ENCODE measurements at regions not wholly inside any gene's neighbourhood (a gene's known extent, or its start where the extent isn't known, plus 50 kb on each side); places are given as distances from the start of the nearest gene placed in this dataset.

- TF ChIP-seq CTCF (conservative IDR thresholded peaks at IDR 0.05; ENCODE audit: low read length) (no peak), EZH2phosphoT487 (IDR thresholded peaks at IDR 0.05; ENCODE audit: borderline replicate concordance) (no peak)
Observed at GRCh38 chr7:46720761-46721160, 799.7 kb upstream of the IGFBP3 start.
